Tibial artery (tissue), 4 donors: ENCODE measurements at regions not wholly inside any gene's neighbourhood (a gene's known extent, or its start where the extent isn't known, plus 50 kb on each side); places are given as distances from the start of the nearest gene placed in this dataset.
"Not testable (repeated sequence)": the region's sequence is repeated elsewhere in the genome, so short reads cannot be mapped to it uniquely, and the experiment has no call there.

Source experiments
- DNase-seq, 2 donors: peaks; one replicate each; pipeline ENCODE4 v3.0.0-alpha.2; 2019
- H3K27ac ChIP-seq, 2 donors: fragments of 200-600 bp; sonication (generic) in 1 of 2; 1 replicate in 1 of 2; 2 replicates in 1 of 2; pipeline ENCODE4 v1.5.1; 2018 to 2019; ENCODE audit warnings: mild to moderate bottlenecking in 1 of 2
- H3K27me3 ChIP-seq, 2 donors: fragments of 200-600 bp; sonication (generic) in 1 of 2; one replicate each; pipeline versions ENCODE4 v1.5.1 to v1.6.0; 2016 to 2019
- H3K36me3 ChIP-seq, 3 donors: fragments of 200-600 bp; sonication (generic) in 2 of 3; one replicate each; pipeline ENCODE4 v1.5.1; 2016 to 2019; ENCODE audit warnings: mild to moderate bottlenecking in 2 of 3
- H3K4me1 ChIP-seq, 4 donors: fragments of 200-600 bp; sonication (generic) in 2 of 4; 1 replicate in 3 of 4; 2 replicates in 1 of 4; pipeline ENCODE4 v1.5.1; 2016 to 2019
- H3K4me3 ChIP-seq, 2 donors: fragments of 200-600 bp; sonication (generic) in 1 of 2; 1 replicate in 1 of 2; 2 replicates in 1 of 2; pipeline ENCODE4 v1.5.1; 2018 to 2019; ENCODE audit warnings: mild to moderate bottlenecking in 2 of 2
- H3K9me3 ChIP-seq, 3 donors: fragments of 200-600 bp; sonication (generic) in 1 of 3; one replicate each; pipeline ENCODE4 v1.5.1; 2016 to 2019
- CTCF ChIP-seq, 2 experiments: fragments of 200-600 bp in 1 of 2; fragments of 450-650 bp in 1 of 2; IDR thresholded peaks; one replicate each; pipeline ENCODE4 v1.5.1; 2017 to 2019; ENCODE audit warnings: antibody characterized with exemption in 2 of 2, mild to moderate bottlenecking in 1 of 2, moderate library complexity in 1 of 2
- intact Hi-C: fragments of 100-400 bp; cut with DNase I; formaldehyde crosslinking; loops from one replicate; pipeline ENCODE4 v1.15.0; 2023; ENCODE audit warnings: low total_unique reads

- no peak for TF ChIP-seq CTCF (IDR thresholded peaks at IDR 0.05)
- Histone ChIP-seq H3K4me3 (no peak overlapping the region), H3K9me3 (peaks cover 0 to 5% (median 0%) of the 10 kb centered on the region in 3 donors), H3K36me3 (no peaks in the 10 kb centered on the region), H3K27ac (no peak overlapping the region), H3K27me3 (no peaks in the 10 kb centered on the region), H3K4me1 (peaks cover 0 to under 1% (median 0%) of the 10 kb centered on the region in 4 donors)
- intact Hi-C loops = no loop called here
- no peak for DNase-seq
These were observed 78.3 kb upstream of the NCOR2 start for GRCh38 chr12:124645530-124646244.

GRCh38 chr12:124643768-124644167 lies 76.4 kb upstream of the NCOR2 start:
- H3K9me3 ChIP-seq, DNase-seq, H3K27ac ChIP-seq, H3K27me3 ChIP-seq, intact Hi-C loops, H3K4me3 ChIP-seq, H3K36me3 ChIP-seq: not testable (repeated sequence)
- H3K4me1 ChIP-seq = peaks cover 0 to 17% (median 9%) of the 10 kb centered on the region in 4 donors

GRCh38 chr12:124642105-124642504 lies 74.7 kb upstream of the NCOR2 start:
- intact Hi-C loops = no loop called here
- DNase-seq = no peak

GRCh38 chr12:124641591-124641990 lies 74.2 kb upstream of the NCOR2 start:
- H3K9me3 ChIP-seq = no peaks in the 10 kb centered on the region
- peak in 1 of 2 donors; percentile 53 for DNase-seq
- no peak for TF ChIP-seq CTCF (IDR thresholded peaks at IDR 0.05)
- H3K4me1 ChIP-seq = peaks cover 0 to 17% (median 9%) of the 10 kb centered on the region in 4 donors
- no peak overlapping the region for H3K4me3 ChIP-seq
- H3K27ac ChIP-seq = no peak overlapping the region
- intact Hi-C loops = no loop called here
- H3K27me3 ChIP-seq = no peaks in the 10 kb centered on the region
- no peaks in the 10 kb centered on the region for H3K36me3 ChIP-seq

More at GRCh38 chr12:124642105-124642504, 74.7 kb upstream of the NCOR2 start:
- H3K9me3 ChIP-seq = no peaks in the 10 kb centered on the region
- no peak overlapping the region for H3K4me3 ChIP-seq
- H3K27ac ChIP-seq = no peak overlapping the region
- no peaks in the 10 kb centered on the region for H3K27me3 ChIP-seq
- no peak for TF ChIP-seq CTCF (IDR thresholded peaks at IDR 0.05)
- peaks cover 0 to 17% (median 9%) of the 10 kb centered on the region in 4 donors for H3K4me1 ChIP-seq
- H3K36me3 ChIP-seq = no peaks in the 10 kb centered on the region

- Histone ChIP-seq H3K36me3 (no peaks in the 10 kb centered on the region), H3K27ac (no peak overlapping the region), H3K4me3 (no peak overlapping the region), H3K9me3 (no peaks in the 10 kb centered on the region), H3K4me1 (peaks cover 0 to 17% (median 9%) of the 10 kb centered on the region in 4 donors), H3K27me3 (no peaks in the 10 kb centered on the region)
- no peak for DNase-seq
- intact Hi-C loops = no loop called here
- no peak for TF ChIP-seq CTCF (IDR thresholded peaks at IDR 0.05)
These were observed 72.6 kb upstream of the NCOR2 start for GRCh38 chr12:124640056-124640455.

GRCh38 chr12:124639122-124639806 lies 71.9 kb upstream of the NCOR2 start:
- DNase-seq = no peak
- Histone ChIP-seq H3K4me1 (peaks cover 0 to 17% (median 9%) of the 10 kb centered on the region in 4 donors), H3K27me3 (no peaks in the 10 kb centered on the region), H3K27ac (no peak overlapping the region), H3K4me3 (no peak overlapping the region), H3K9me3 (no peaks in the 10 kb centered on the region), H3K36me3 (no peaks in the 10 kb centered on the region)
- no peak for TF ChIP-seq CTCF (IDR thresholded peaks at IDR 0.05)
- intact Hi-C loops = no loop called here
